ENCODE measurements at regions not wholly inside any gene's neighbourhood (a gene's known extent, or its start where the extent isn't known, plus 50 kb on each side); places are given as distances from the start of the nearest gene placed in this dataset.
"Not testable (repeated sequence)": the region's sequence is repeated elsewhere in the genome, so short reads cannot be mapped to it uniquely, and the experiment has no call there.

DNA sequence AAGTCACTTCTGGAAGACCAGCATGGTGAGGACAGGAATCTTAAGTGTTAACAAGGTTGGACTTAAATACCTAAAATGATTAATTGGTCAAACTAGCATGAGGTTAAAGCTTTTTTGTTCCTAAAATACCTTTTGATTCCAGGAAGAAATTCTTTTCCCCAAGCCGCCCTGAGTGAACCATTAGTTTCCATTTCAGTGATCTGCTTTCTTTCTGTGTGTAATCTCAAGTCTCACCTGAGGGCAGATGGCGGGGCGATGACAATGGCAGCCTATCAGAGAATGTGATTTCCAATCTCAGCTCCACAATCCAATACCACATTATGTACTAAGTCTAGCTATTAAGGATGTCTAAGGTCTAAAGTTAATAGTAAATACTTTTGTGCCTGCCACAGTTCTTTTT is 390.9 kb upstream of the SGCG start:
- peak; percentile 59 for DNase-seq

- DNase-seq, result peak; percentile 80
Measured at GRCh38 chr13:22793598-22794134, 387.1 kb upstream of the SGCG start.

- no peak for DNase-seq
Measured at GRCh38 chr13:22800526-22801401, 380.0 kb upstream of the SGCG start.

DNA sequence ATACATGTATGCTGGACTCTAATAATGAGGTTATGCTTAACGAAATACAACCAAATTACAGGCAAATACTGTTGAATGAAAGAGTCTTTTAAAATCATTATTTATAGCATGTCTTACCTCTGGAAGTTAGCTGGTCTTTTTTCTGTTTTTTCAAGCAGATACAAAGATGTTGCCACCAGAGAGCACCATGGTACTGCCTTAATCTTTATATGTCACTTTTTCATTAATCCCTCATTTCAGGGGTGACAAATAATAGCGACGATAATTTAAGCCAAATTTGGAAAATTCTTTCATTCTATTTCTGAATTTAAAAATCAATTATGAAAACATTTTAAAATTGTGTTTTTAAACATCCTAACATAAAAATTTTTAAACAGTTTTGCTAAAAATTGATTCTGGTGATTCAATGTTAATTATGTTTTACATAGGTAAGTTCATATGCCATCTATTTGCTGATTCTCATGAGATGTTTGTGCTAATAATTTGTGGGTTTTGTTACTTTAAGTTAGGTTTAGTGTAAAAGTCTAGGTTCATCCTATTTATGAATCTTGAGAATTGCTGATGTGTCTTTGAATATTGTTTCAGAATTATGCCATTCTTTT is 379.3 kb upstream of the SGCG start:
- DNase-seq, result no peak

GRCh38 chr13:22812793-22813192 is 368.0 kb upstream of the SGCG start:
- DNase-seq, result no peak

GRCh38 chr13:22813531-22814377 is 367.0 kb upstream of the SGCG start:
- DNase-seq, result peak; percentile 81

GRCh38 chr13:22814433-22814832 is 366.3 kb upstream of the SGCG start:
- DNase-seq, result not testable (repeated sequence)

DNA sequence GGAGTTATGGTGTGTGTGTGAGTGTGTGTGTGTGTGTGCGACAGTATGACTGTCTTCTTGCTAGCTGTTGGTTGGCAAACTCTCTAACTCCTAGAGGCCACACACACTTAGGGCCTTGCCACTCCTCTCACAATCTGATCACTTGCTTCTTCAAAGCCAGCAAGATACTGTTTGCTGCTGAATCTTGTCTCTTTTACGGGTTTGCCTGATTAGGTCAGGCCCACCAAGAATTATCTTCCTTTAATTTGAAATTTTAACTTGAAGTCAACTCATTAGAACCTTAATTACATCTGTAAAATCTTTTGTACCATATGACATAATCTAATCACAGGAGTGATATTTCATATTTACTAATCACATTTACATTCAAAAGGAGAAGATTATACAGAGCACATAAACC is 359.2 kb upstream of the SGCG start:
- DNase-seq, result no peak

DNA sequence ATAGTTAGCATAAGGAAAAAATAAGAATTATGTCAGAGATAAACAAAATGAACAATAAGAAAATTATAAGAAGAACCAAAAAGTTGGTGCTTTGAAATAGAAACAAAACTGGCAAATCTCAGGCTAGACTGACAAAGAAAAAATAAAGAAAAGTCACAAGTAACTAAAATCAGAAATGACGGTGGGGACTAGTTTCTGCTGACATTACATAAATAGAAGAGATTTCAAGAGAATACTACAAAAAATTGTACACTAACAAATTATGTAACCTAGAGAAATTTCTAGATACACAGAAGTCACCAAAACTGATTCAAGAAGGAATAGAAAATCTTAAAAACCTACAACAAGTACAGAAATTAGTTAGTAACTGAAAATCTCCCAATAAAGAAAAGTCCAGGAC is 355.6 kb upstream of the SGCG start:
- DNase-seq, result no peak

DNA sequence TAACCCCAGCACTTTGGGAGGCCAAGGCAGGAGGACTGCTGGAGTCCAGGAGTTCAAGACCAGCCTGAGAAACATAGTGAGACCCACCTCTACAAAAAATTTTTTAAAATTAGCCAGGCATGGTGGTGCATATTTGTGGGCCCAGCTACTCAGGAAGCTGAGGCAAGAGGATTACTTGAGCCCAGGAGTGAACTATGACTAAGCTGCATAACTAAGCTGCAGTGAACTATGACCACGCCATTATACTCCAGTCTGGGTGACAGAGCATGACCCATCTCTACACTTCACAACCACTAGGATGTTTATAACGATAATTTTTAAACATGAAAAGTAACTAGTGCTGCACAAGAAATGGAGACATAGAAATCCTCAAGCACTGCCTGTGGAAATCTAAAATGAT is 352.7 kb upstream of the SGCG start:
- no peak for DNase-seq

GRCh38 chr13:22836475-22836874 is 344.3 kb upstream of the SGCG start:
- DNase-seq, result no peak

DNA sequence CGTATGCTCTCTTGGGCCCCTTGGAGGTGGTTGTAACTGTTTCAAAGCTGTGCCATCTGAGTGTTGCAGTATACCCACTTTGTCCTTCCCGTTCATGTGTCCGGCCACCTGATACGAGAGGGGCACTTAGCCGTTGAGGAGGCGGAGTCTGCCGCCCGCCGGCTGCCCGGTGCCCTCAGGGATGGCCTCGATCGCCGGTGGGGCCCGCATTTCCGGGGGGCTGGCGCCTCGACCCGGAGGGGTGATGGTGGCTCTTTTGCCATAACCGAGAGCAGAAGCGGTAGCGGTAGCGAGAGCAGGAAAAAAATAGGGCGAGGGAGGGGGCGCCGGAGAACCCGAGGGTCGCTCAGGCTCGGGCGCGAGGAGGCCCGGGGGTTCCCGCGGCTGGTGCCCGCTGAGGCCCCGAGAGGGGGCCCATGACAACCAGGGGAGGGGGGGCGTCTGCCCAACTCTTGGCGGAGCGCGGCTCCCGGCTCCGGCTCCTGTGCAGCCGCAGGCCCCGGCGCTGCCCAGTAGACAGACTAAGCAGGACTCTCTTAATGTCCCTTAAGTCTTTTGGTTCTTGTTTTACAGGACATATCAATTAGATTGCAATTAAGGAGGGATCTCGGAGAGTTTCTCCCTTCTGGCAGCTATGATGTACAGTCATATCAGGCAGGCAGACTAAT is 342.7 kb upstream of the SGCG start:
- no peak for DNase-seq

- no peak for DNase-seq
Measured at GRCh38 chr13:22839603-22840530, 340.9 kb upstream of the SGCG start.

DNA sequence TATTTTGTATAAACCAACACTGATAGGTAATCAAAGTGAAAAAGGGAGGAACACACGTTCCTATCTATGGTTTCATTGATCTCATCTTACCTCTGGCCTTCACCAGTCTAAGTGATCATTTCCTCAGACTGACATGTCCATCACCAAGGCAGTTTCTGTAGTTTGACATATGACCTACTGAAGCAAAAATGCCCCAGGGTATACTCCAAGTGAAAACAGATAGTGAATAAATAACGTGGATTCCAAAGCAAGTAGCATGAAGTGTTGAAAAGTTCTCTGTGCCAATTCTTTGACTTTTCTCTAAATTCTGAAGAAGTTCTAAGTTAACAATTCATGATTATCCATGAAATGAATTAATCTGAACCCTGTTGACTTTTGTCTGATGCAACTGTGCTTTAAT is 334.2 kb upstream of the SGCG start:
- DNase-seq, result no peak

DNA sequence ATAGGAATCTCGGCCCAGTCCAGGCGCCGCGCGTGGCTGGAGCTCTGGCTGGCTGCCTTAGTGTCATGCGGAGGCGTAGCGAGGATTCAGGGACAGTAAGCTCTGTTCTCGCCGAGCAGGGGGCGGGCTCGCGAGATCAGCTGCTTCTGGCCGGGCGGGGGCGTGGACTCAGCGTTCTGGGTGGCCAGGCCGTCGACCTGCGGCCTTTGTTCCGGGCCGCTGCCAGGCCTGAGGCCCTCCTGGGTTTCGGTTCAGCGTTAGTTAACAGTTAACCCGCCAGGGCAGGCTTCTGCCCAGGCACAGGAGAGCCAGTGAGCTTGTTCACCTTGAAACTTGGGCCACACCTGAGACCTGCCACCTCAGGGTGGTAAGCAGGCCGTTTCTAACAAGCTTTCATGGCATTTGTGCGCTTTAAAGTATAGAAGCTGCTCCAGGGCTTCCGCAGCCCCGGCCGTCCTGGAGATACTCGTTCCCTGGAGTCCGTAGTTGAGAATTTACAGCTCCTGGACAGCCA is 332.2 kb upstream of the SGCG start:
- DNase-seq, result peak; percentile 62

GRCh38 chr13:22855926-22856325 is 324.9 kb upstream of the SGCG start:
- no peak for DNase-seq

DNA sequence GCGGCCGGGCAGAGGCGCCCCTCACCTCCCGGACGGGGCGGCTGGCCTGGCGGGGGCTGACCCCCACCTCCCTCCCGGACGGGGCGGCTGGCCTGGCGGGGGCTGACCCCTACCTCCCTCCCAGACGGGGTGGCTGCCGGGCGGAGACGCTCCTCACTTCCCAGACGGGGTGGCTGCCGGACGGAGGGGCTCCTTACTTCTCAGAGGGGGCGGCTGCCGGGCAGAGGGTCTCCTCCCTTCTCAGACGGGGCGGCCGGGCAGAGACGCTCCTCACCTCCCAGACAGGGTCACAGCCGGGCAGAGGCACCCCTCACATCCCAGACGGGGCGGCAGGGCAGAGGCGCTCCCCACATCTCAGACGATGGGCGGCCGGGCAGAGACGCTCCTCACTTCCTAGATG is 321.8 kb upstream of the SGCG start:
- not testable (repeated sequence) for DNase-seq

GRCh38 chr13:22859411-22859810 is 321.4 kb upstream of the SGCG start:
- not testable (repeated sequence) for DNase-seq

DNA sequence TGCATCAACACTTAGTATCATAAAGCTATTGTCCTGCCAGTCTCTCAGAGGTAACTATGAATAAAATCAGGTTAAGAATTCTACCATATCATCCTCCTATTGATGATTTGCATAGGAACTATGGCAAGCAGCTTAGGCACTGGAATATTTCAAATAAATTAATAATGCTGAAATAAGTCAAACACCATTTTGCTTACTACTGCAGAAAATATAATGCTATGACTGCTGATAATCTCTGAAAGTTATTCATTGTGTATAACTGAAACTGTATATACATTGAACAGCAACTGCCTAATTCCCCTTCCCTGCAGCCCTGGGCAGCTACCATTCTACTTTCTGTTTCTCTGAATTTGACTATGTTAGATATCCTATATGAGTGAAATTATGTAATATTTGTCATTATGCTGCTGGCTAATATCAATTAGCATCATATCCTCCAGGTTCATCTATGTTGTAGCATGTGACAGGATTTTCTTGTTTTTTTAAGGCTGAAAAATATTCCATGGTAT is 318.8 kb upstream of the SGCG start:
- no peak for DNase-seq

DNA sequence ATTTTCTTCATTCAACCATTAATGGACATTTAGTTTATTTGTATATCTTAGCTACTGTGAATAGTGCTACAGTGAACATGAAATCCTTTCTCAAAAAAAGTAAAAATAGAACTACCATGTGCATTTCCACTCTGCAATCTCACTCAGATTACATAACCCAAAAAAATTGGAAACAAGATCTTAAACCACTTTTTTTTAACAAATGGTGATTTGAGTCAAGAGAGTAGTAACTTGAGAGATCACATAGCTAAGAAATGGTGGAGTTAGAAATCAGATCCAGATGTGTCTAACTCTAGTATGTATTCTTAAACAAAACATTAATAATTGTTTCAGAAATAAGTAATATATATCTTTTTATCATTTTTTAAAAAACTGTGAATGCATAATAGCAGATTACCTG is 318.3 kb upstream of the SGCG start:
- DNase-seq, result no peak

DNA sequence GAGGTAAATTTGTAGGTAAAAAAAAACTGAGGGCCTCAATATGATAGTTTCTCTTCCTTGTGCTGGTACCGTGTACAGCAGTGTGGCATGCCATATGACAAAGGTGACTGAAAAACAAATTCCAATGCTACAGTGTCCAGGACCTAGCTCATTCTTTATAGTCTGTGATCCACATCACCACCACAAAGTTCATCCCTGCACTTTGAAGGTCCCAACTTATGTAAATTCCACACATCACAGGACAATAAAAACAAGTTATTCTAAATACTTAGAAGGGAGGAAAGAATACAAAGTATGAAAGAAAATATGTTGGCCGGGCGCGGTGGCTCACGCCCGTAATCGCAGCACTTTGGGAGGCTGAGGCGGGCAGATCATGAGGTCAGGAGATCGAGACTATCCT is 314.6 kb upstream of the SGCG start:
- DNase-seq, result no peak
